Upper lobe of left lung (tissue), 6 donors: ENCODE measurements at regions not wholly inside any gene's neighbourhood (a gene's known extent, or its start where the extent isn't known, plus 50 kb on each side); places are given as distances from the start of the nearest gene placed in this dataset.
"Not testable (repeated sequence)": the region's sequence is repeated elsewhere in the genome, so short reads cannot be mapped to it uniquely, and the experiment has no call there.

Experiments
- ATAC-seq, 2 donors: fragments of 200-7000 bp; cut with Tn5 transposase; one replicate each; pipeline ENCODE4 v1.9.1; 2022; ENCODE audit warnings: mild to moderate bottlenecking in 2 of 2, moderate library complexity in 2 of 2; ENCODE audit not compliant: low FRiP score in 2 of 2
- DNase-seq, 2 donors: peaks; one replicate each; pipeline ENCODE4 v3.0.0-alpha.2; 2019 to 2020
- H3K27ac ChIP-seq, 4 donors: fragments of 200-600 bp; sonication (generic); one replicate each; pipeline ENCODE4 v1.5.1; 2016 to 2019
- H3K27me3 ChIP-seq, 4 donors: fragments of 200-600 bp; sonication (generic); one replicate each; pipeline ENCODE4 v1.5.1; 2017 to 2019
- H3K36me3 ChIP-seq, 4 donors: fragments of 200-600 bp; sonication (generic); one replicate each; pipeline ENCODE4 v1.5.1; 2016 to 2019
- H3K4me1 ChIP-seq, 4 donors: fragments of 200-600 bp; sonication (generic); one replicate each; pipeline ENCODE4 v1.5.1; 2018 to 2019
- H3K4me3 ChIP-seq, 4 donors: fragments of 200-600 bp; sonication (generic); one replicate each; pipeline ENCODE4 v1.5.1; 2017 to 2019; ENCODE audit warnings: mild to moderate bottlenecking in 2 of 4, moderate library complexity in 1 of 4
- H3K9me3 ChIP-seq, 4 donors: fragments of 200-600 bp; sonication (generic); one replicate each; pipeline ENCODE4 v1.5.1; 2018 to 2019
- EP300 ChIP-seq, 4 donors: sonication (generic); formaldehyde crosslinking; IDR thresholded peaks; one replicate each; pipeline ENCODE4 v1.5.1; 2017; ENCODE audit warnings: antibody characterized with exemption in 4 of 4, control low read depth in 2 of 4
- POLR2A ChIP-seq, 4 donors: fragments of 450-650 bp; IDR thresholded peaks; one replicate each; pipeline ENCODE4 v1.5.1; 2016 to 2017; ENCODE audit warnings: antibody characterized with exemption in 4 of 4, mild to moderate bottlenecking in 2 of 4
- POLR2AphosphoS5 ChIP-seq, 2 donors: sonication (generic); formaldehyde crosslinking; IDR thresholded peaks; one replicate each; pipeline ENCODE4 v1.5.1; 2017; ENCODE audit warnings: antibody characterized with exemption in 2 of 2
- WGBS, 2 donors: methylation state at CpG; one replicate each; pipeline ENCODE4 v1.1.5; 2017 to 2018; 5-methylcytosine and 5-hydroxymethylcytosine counted together
- TF ChIP-seq, protein P1 (sequence below), 6 experiments: fragments of 450-650 bp in 4 of 6; fragments of 200-600 bp in 2 of 6; sonication (generic) in 2 of 6; IDR thresholded peaks; one replicate each; pipeline ENCODE4 v1.5.1; 2016 to 2019; ENCODE audit warnings: antibody characterized with exemption in 6 of 6
- donor health status: DM: no; HTN: no; CAD: no; lungs with moderate emphysema.
- donor health status: DM: no; HTN: yes; CAD: no; lungs with severe emphysema.

DNA sequence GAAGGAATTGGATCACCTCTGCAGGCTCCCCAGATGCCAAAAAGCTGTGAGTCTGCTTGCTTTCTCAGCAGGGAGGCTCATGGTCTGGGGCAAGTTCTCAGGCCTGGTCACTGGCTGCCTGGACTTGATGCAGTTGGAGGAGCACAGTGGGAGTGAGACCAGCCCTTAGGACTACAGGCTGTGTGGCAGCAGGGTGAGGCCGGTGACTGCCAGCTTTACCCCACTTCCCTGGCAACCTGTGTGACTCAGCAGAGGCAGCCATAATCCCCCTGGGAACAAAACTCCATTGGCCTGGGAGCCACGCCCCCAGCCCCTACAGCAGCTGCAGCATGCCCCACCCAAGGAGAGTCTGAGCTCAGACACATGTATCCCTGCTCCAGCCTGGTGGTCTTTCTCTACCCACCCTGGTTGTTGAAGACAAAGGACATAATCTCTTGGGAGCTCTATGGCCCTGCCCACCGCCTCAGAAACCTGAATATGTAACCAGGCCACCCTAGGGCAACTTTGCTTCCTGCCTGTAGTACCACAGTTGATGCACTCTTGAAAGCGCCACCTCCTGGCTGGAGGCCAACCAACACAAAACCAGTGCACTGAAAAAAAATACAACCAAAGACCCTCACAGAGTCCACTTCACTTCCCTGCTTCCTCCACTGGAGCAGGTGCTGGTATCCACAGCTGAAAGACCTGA lies 106.8 kb upstream of the SPATS2L start:
- DNase-seq: no peak
- H3K9me3 ChIP-seq: no peaks in the 10 kb centered on the region
- 86 to 88% methylated on average over 4 of the region's 4 CpGs for WGBS, 2 donors
- no peaks in the 10 kb centered on the region for H3K4me1 ChIP-seq
- no peak overlapping the region for H3K4me3 ChIP-seq
- H3K27ac ChIP-seq: no peak overlapping the region
- TF ChIP-seq EP300 (IDR thresholded peaks at IDR 0.05) (no peak), POLR2A (IDR thresholded peaks at IDR 0.05) (no peak), POLR2AphosphoS5 (IDR thresholded peaks at IDR 0.05) (no peak)
- TF ChIP-seq, protein P1, sequence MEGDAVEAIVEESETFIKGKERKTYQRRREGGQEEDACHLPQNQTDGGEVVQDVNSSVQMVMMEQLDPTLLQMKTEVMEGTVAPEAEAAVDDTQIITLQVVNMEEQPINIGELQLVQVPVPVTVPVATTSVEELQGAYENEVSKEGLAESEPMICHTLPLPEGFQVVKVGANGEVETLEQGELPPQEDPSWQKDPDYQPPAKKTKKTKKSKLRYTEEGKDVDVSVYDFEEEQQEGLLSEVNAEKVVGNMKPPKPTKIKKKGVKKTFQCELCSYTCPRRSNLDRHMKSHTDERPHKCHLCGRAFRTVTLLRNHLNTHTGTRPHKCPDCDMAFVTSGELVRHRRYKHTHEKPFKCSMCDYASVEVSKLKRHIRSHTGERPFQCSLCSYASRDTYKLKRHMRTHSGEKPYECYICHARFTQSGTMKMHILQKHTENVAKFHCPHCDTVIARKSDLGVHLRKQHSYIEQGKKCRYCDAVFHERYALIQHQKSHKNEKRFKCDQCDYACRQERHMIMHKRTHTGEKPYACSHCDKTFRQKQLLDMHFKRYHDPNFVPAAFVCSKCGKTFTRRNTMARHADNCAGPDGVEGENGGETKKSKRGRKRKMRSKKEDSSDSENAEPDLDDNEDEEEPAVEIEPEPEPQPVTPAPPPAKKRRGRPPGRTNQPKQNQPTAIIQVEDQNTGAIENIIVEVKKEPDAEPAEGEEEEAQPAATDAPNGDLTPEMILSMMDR (IDR thresholded peaks at IDR 0.05): no peak
- H3K27me3 ChIP-seq: no peaks in the 10 kb centered on the region
- ATAC-seq: peak in 1 of 2 donors; percentile 57
- no peaks in the 10 kb centered on the region for H3K36me3 ChIP-seq

DNA sequence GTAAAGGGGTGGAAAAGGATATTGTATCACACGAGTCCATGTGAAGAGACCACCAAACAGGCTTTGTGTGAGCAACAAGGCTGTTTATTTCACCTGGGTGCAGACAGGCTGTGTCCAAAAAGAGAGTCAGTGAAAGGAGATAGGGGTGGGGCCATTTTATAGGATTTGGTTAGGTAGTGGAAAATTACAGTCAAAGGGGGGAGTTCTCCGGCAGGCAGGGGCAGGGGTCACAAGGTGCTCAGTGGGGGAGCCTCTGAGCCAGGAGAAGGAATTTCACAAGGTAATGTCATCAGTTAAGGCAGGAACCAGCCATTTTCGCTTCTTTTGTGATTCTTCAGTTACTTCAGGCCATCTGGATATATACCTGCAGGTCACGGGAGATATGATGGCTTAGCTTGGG lies 104.7 kb upstream of the SPATS2L start:
- not testable (repeated sequence) for H3K4me3 ChIP-seq, H3K9me3 ChIP-seq, H3K36me3 ChIP-seq, ATAC-seq, H3K27me3 ChIP-seq, H3K4me1 ChIP-seq, DNase-seq, H3K27ac ChIP-seq
- 82 to 88% methylated on average over 4 of the region's 4 CpGs for WGBS, 2 donors

DNA sequence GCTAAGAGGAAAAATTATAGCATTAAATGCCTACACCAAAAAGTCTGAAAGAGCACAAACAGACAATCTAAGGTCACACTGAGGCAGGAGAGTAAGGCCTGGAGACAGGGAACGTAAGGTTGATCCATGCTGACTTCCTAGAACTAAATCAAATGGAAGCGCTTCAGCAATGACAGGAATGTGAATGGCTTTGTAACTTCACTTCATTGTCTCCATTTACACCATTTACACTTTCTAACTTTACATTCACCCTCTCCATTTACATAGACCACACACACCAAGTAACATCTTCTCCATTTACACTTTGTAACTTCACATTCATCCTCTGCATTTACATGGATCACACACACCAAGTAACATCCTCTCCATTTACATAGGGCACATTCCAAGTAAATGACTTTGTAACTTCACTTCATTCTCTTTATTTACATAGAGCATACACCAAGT lies 103.1 kb upstream of the SPATS2L start:
- H3K27me3 ChIP-seq: no peaks in the 10 kb centered on the region
- no peak overlapping the region for H3K27ac ChIP-seq
- WGBS, 2 donors: 88 to 98% methylated on average over 2 of the region's 2 CpGs

DNA sequence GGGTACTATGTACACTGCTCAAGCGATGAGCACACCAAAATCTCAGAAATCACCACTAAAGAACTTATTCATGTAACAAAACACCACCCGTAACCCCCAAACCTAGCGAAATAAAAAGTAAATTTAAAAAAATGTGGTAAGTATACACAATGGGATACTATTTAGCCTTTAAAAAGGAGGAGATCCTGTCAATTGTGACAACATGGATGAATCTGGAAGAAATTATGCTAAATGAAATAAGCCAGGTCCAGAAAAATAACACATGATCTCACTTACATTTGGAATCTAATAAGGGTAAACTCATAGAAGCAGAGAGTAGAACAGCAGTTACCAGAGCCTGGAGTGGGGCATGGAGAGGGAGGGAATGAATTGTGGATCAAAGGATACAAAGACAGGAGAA lies 98.5 kb upstream of the SPATS2L start:
- peaks cover 0 to 5% (median 0%) of the 10 kb centered on the region in 4 donors for H3K9me3 ChIP-seq
- H3K36me3 ChIP-seq: no peaks in the 10 kb centered on the region
- no peak overlapping the region for H3K4me3 ChIP-seq
- no peaks in the 10 kb centered on the region for H3K27me3 ChIP-seq
- H3K4me1 ChIP-seq: no peaks in the 10 kb centered on the region
- ATAC-seq (no peak), DNase-seq (no peak)
- H3K27ac ChIP-seq: no peak overlapping the region
- 64% methylated on average over 3 of the region's 3 CpGs for WGBS, 2 donors
- TF ChIP-seq EP300 (IDR thresholded peaks at IDR 0.05): no peak
- TF ChIP-seq POLR2A (IDR thresholded peaks at IDR 0.05): no peak
- TF ChIP-seq, protein P1 (IDR thresholded peaks at IDR 0.05): no peak
- no peak for TF ChIP-seq POLR2AphosphoS5 (IDR thresholded peaks at IDR 0.05)

More for the DNA sequence above, 103.1 kb upstream of the SPATS2L start:
- Histone ChIP-seq H3K9me3 (peaks cover 0 to 5% (median 0%) of the 10 kb centered on the region in 4 donors), H3K36me3 (no peaks in the 10 kb centered on the region), H3K4me1 (no peaks in the 10 kb centered on the region), H3K4me3 (no peak overlapping the region)
- no peak for TF ChIP-seq POLR2AphosphoS5 (IDR thresholded peaks at IDR 0.05)
- no peak for TF ChIP-seq EP300 (IDR thresholded peaks at IDR 0.05)
- TF ChIP-seq POLR2A (IDR thresholded peaks at IDR 0.05): no peak
- TF ChIP-seq, protein P1 (IDR thresholded peaks at IDR 0.05): no peak
- ATAC-seq (no peak), DNase-seq (no peak)

DNA sequence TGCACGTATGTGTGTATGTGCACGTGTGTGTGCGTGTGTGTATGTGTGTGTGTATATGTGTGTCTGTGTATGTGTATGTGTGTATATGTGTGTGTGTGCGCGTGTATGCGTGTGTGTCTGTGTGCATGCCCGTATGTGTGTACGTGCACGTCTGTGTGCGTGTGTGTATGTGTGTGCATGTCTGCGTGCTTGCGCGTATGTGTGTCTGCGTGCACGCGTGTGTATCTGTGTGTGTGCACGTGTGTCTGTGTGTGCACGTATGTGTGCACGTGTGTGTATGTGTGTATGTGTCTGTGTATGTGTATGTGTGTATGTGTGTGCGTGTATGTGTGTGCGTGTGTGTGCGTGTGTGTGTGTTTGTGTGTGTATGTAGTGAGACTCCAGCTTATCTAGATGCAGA lies 97.5 kb upstream of the SPATS2L start:
- Histone ChIP-seq H3K27me3 (no peaks in the 10 kb centered on the region), H3K9me3 (peaks cover 0 to 5% (median 0%) of the 10 kb centered on the region in 4 donors), H3K4me3 (no peak overlapping the region), H3K4me1 (no peaks in the 10 kb centered on the region), H3K36me3 (no peaks in the 10 kb centered on the region), H3K27ac (no peak overlapping the region)
- ATAC-seq (no peak), DNase-seq (peak in 1 of 2 donors; percentile 6)
- TF ChIP-seq, protein P1 (IDR thresholded peaks at IDR 0.05): no peak
- TF ChIP-seq POLR2AphosphoS5 (IDR thresholded peaks at IDR 0.05): no peak
- no peak for TF ChIP-seq EP300 (IDR thresholded peaks at IDR 0.05)
- TF ChIP-seq POLR2A (IDR thresholded peaks at IDR 0.05): no peak
- 86 to 89% methylated on average over 11 to 22 of the region's 22 CpGs for WGBS, 2 donors
